NCI-H774 (cell line): ENCODE measurements at regions not wholly inside any gene's neighbourhood (a gene's known extent, or its start where the extent isn't known, plus 50 kb on each side); places are given as distances from the start of the nearest gene placed in this dataset.

Source experiments
- DNase-seq: peaks from one replicate; lab custom pipeline; 2025; lab: John Stamatoyannopoulos, UW

- no peak for DNase-seq
Measured at GRCh38 chr21:38151021-38151645, 105.7 kb upstream of the KCNJ15 start.

DNA sequence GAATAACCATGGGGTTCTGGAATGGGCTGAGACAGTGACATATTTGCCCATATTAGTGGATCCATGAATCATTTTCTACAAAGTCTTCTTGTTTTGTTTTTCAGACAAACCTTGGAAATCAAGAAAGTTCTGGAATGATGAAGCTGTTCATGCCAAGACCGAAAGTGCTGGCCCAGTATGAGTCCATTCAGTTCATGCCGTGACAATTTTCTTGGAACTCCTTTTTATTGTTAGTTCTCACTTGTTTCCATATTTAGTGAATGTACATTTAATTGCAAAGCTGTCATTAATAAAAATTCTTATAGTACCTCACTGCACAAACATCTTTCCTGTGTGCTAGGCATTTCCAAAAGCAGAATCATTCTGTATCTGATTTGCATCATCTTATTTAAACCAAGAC lies 100.6 kb upstream of the KCNJ15 start:
- DNase-seq = no peak

- DNase-seq = peak; percentile 45
Measured at GRCh38 chr21:38159355-38159754, 97.4 kb upstream of the KCNJ15 start.

DNA sequence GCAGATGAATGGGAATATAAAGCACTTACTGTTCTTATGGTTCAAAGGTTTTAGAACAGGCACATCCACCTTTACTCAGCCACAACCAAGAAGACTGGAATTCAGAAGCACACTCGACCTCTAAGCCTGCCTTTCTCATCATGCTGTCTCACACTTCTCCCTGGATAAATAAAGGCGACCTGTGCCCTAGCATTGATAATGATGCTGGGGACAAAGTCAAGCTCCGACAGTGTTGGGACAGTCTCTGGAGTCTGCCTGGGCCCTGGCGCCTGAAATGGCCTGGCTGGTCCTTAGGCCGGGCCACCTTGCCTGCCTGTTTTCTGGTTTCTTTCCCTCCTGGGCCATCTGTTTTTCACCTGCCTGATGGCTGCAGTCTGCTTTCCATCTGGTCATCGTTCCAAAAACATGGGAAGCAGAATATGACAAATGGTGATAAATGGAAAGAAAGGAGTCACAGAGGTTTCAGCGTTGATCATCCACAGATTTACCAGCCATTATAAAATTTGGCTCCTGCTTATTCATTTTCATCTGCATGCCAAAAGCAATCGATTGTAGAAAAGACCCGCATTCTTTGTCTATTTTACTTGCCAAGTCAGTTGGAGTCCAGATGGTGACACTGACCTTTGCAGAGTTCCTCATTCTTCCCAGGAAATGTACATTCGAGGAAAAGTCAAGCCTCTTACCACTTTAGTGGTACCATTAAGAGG lies 91.2 kb upstream of the KCNJ15 start:
- no peak for DNase-seq

DNA sequence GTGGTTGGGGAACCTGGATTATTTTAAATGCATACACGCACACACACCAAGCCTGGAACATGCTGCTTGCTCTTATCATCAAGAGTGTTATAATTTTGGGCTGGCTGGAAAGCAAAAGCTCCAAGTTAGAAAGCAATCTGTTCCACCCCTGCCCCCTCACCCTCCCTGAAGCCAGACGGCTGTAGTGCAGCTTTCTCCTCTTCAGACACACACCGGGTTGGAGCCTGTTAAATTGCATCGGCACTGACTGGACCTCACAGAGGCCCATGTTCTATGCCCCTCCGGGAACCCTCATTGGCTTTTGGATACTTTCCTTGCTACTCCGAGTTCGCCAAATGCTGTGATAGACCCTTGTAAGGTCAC lies 90.6 kb upstream of the KCNJ15 start:
- no peak for DNase-seq

- DNase-seq = no peak
Measured at GRCh38 chr21:38167345-38167744, 89.4 kb upstream of the KCNJ15 start.

DNA sequence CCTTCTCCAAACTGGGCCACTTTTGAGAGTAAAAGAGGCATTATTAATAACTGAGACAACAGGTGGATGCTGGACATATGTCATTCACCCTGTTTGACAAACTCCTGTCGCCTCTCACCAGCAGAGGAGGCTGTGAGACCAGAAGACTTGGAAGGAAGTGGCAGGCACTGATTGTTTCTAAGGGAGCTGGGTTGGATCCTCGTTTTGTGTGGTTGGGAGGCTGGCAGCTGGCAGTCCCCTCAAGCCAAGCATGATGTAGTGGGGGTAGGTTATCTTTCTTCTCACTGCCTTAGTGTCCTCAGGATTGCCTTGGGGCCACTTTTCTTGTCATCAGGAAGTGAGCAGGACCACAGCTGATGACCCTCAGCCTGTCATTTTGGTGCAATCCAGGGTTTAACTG lies 86.5 kb upstream of the KCNJ15 start:
- DNase-seq = no peak

- no peak for DNase-seq
Measured at GRCh38 chr21:38170704-38171682, 85.8 kb upstream of the KCNJ15 start.

- DNase-seq = no peak
Measured at GRCh38 chr21:38171723-38172344, 85.0 kb upstream of the KCNJ15 start.

- no peak for DNase-seq
Measured at GRCh38 chr21:38173276-38174035, 83.3 kb upstream of the KCNJ15 start.

DNA sequence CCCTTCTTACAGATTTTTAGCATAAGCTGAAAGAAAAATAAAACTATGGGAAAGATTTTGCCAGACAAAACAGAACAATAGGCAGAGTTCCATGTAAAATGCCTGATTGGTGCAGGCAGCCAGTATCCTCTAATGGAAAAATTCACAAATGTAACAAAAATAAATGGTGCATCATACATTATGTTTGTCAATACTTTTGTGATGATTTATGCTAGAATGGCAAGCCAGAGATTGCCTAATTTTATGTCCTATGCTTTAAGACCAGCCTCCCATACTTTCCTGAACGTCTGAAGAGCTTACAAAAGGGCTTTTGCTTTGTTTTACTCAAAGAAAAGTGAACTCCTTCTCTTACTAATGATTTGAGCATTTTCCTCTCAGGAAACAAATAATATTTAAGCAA lies 81.5 kb upstream of the KCNJ15 start:
- DNase-seq = no peak

DNA sequence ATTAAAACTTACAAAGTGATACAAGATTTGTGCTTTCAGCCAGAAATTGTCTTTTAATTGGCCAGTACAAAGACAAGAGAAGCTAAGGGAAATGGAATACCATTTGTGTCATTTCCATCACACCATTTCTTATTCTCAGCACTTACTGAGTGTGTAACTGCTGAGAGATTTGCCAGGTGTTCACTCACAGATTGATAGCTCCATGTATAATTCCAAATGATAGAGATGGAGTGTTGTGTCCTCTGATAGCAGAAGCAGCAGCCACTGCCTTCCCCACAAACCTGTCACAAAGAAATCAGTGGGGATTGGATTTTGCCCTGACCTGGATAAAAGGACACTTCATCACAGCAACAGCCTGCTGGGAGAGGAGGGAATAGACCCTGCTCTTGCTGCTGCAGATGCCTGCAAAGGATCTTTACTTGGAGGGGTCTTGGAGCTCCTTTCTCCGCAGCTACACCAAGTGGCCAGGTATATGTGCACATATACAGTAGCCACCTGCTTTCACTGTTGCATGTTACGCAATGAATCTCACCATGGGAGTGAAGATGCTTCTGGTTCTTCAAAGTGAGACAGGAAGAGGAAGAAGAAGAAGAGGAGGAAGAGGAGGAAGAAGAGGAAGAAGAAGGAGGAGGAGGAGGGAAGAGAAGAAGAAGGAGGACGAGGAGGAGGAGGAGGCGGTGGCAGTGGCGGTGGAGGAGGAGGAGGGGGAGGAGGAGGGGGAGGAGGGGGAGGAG lies 78.7 kb upstream of the KCNJ15 start:
- no peak for DNase-seq

DNA sequence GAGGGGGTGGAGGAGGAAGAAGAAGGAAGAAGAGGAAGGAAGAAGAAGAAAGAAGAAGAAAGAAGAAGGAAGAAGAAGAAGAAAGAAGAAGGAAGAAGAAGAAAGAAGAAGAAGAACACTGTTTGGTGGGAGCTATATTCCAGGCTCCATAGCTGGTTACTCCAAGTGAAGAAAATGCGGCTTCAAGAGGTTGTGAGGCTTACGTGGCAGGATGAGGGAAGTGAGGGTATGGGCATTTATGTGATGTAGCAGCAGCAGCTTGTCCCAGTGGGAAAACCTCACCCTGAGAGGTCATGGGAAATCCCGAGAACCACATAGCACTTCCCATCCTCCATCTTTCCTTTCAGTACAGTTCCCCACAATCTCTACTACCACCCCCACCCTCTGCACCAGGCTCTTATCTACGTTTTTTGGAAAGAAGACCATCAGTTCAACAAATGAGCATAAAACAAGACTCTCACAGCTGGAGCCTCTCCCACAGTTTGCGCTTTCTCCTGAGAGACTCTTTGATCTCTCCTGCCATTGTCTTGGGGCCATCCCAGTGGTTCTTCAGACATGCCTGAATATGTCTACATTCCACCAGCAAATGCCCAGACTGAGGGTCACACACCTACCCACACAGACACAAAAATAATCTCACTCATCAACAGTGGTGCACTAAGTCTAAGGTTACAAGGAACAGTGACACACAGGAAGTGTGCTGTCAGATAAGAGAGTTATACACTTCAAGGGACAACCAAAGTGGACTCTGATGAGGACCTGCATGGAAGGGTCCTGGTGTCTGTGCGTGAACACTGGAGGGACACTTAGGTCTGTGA lies 77.9 kb upstream of the KCNJ15 start:
- DNase-seq = no peak

DNA sequence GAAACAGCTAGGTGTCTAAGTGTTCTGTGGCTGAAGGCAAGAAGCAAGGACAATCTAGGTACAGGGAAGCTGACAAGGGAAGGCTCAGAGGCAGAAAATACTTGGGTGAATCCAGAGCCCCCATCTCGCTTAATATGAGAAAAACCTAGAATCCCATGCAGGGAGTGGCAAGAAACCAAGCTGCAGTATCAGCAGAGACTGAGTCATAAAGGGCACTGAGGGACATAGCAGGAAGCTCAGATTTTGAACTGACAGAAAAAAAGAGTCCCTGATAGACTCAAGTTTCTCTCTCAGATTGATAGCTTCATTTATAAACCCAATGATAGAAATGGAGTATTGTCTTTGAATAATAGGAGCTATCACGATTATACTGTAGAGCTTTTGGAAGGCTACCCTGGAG lies 77.3 kb upstream of the KCNJ15 start:
- no peak for DNase-seq

DNA sequence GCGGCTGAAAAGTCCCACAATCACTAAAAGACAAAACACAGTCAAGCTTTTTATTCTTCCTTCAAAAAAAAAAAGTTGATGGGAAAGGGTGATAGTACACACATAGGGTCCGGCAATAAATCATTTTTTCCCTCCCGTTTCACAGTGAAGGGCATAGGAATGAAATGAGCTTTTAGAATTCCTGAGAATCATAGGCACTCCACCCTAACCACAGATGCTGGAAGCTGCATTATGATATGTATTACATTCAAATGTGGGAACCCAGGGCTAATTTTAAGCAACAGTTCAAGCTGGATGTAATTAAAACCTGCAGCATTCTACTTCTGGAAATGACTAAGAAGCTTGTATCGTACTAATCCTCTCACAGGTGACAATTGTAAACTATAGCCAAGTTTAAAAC lies 75.7 kb upstream of the KCNJ15 start:
- DNase-seq = no peak

GRCh38 chr21:38182370-38182985 lies 74.3 kb upstream of the KCNJ15 start:
- no peak for DNase-seq

DNA sequence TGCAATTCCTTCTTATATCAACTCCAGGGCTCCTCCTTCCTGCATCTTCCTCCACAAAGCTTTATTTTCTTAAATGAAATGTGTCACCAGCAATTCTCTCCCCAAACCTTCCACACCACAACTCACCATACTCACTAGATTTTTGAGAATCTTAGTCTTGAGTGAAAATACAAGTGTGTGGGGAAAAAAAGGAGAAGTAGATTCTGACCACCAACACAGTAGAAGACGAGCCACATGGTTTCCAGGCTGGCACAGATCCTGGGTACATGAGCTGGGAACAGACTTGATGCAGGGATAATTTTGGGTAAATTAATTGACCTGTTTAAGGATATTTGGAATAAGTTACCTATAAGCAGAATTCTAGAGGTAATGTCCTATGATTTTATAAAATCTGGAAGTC lies 72.8 kb upstream of the KCNJ15 start:
- DNase-seq = no peak

GRCh38 chr21:38186661-38187270 lies 70.0 kb upstream of the KCNJ15 start:
- DNase-seq = no peak

- DNase-seq = no peak
Measured at GRCh38 chr21:38188037-38188436, 68.8 kb upstream of the KCNJ15 start.
